Muscle of back (tissue), 3 donors: ENCODE measurements at regions not wholly inside any gene's neighbourhood (a gene's known extent, or its start where the extent isn't known, plus 50 kb on each side); places are given as distances from the start of the nearest gene placed in this dataset.

Source experiments
- DNase-seq, 3 donors: peaks; one replicate each; pipeline versions ENCODE4 v3.0.0 to v3.0.0-alpha.2; 2013

- DNase-seq: peak in 2 of 3 donors; percentile 16 to 39
Measured at GRCh38 chr13:40189898-40190630, 476.4 kb downstream of the FOXO1 start.

GRCh38 chr13:40190641-40191100 is 475.8 kb downstream of the FOXO1 start:
- DNase-seq: peak in 2 of 3 donors; percentile 31 to 70

- DNase-seq: peak in 2 of 3 donors; percentile 29 to 60
Measured at GRCh38 chr13:40191186-40191980, 475.1 kb downstream of the FOXO1 start.

GRCh38 chr13:40192452-40192851 is 474.0 kb downstream of the FOXO1 start:
- peak in 2 of 3 donors; percentile 26 to 63 for DNase-seq

- no peak for DNase-seq
Measured at GRCh38 chr13:40192858-40193257, 473.6 kb downstream of the FOXO1 start.

- peak; percentile 73 to 96 (median 89) for DNase-seq
Measured at GRCh38 chr13:40193286-40194223, 472.9 kb downstream of the FOXO1 start.

- peak in 2 of 3 donors; percentile 29 to 48 for DNase-seq
Measured at GRCh38 chr13:40194224-40194806, 472.1 kb downstream of the FOXO1 start.

GRCh38 chr13:40197049-40197448 is 469.4 kb downstream of the FOXO1 start:
- no peak for DNase-seq

GRCh38 chr13:40197936-40198595 is 468.4 kb downstream of the FOXO1 start:
- DNase-seq: no peak

GRCh38 chr13:40200273-40200978 is 466.0 kb downstream of the FOXO1 start:
- no peak for DNase-seq

- DNase-seq: no peak
Measured at GRCh38 chr13:40204246-40204645, 462.2 kb downstream of the FOXO1 start.

- DNase-seq: no peak
Measured at GRCh38 chr13:40205771-40206240, 460.6 kb downstream of the FOXO1 start.

- DNase-seq: no peak
Measured at GRCh38 chr13:40206241-40207000, 460.0 kb downstream of the FOXO1 start.

GRCh38 chr13:40207001-40207478 is 459.4 kb downstream of the FOXO1 start:
- DNase-seq: no peak

GRCh38 chr13:40208517-40208916 is 457.9 kb downstream of the FOXO1 start:
- DNase-seq: no peak

- DNase-seq: no peak
Measured at GRCh38 chr13:40210865-40211585, 455.4 kb downstream of the FOXO1 start.

GRCh38 chr13:40211586-40211968 is 454.9 kb downstream of the FOXO1 start:
- no peak for DNase-seq

- no peak for DNase-seq
Measured at GRCh38 chr13:40213779-40214178, 452.7 kb downstream of the FOXO1 start.
